ENCODE measurements at regions not wholly inside any gene's neighbourhood (a gene's known extent, or its start where the extent isn't known, plus 50 kb on each side); places are given as distances from the start of the nearest gene placed in this dataset.

GRCh38 chr13:76463314-76463713 is 422.9 kb downstream of the KCTD12 start:
- no peak for TF ChIP-seq POLR2A (IDR thresholded peaks at IDR 0.05; ENCODE audit: low read depth)
- no peak for TF ChIP-seq CTCF (IDR thresholded peaks at IDR 0.05)
- TF ChIP-seq EP300 (IDR thresholded peaks at IDR 0.05) = no peak
